DOHH2 (cell line): ENCODE measurements at regions not wholly inside any gene's neighbourhood (a gene's known extent, or its start where the extent isn't known, plus 50 kb on each side); places are given as distances from the start of the nearest gene placed in this dataset.

Experiments
- H3F3A ChIP-seq: fragments of 200-600 bp; sonication (generic), shearing (Covaris generic); 2 replicates; pipeline ENCODE4 v1.6.0; 2016; ENCODE audit warnings: antibody characterized with exemption, mild to moderate bottlenecking; ENCODE audit not compliant: control insufficient read depth, insufficient read depth
- H3K27ac ChIP-seq: fragments of 200-600 bp; sonication (generic); 2 replicates; pipeline ENCODE4 v1.5.1; 2014; ENCODE audit warnings: low read depth, mild to moderate bottlenecking, low read length, moderate library complexity
- H3K27me3 ChIP-seq: fragments of 200-600 bp; sonication (generic); 2 replicates; pipeline ENCODE4 v1.6.1; 2014; ENCODE audit warnings: mild to moderate bottlenecking, low read length, mixed read lengths; ENCODE audit not compliant: control insufficient read depth
- H3K36me3 ChIP-seq: fragments of 200-600 bp; sonication (generic); 2 replicates; pipeline ENCODE4 v1.6.1; 2014; ENCODE audit warnings: mild to moderate bottlenecking, low read length, moderate library complexity, mixed read lengths; ENCODE audit not compliant: control insufficient read depth
- H3K4me1 ChIP-seq: fragments of 200-600 bp; sonication (generic); 2 replicates; pipeline ENCODE4 v1.6.1; 2014; ENCODE audit warnings: mild to moderate bottlenecking, low read length, mixed read lengths; ENCODE audit not compliant: control insufficient read depth
- H3K4me2 ChIP-seq: fragments of 200-600 bp; sonication (generic); 2 replicates; pipeline ENCODE4 v1.6.0; 2014; ENCODE audit warnings: mild to moderate bottlenecking, low read length, moderate library complexity
- H3K4me3 ChIP-seq: fragments of 200-600 bp; sonication (generic); 2 replicates; pipeline ENCODE4 v1.5.1; 2014; ENCODE audit warnings: mild to moderate bottlenecking, low read length, mixed read lengths
- H3K79me2 ChIP-seq: fragments of 200-600 bp; sonication (generic); 2 replicates; pipeline ENCODE4 v1.6.1; 2014; ENCODE audit warnings: mild to moderate bottlenecking, low read length, mixed read lengths; ENCODE audit not compliant: control insufficient read depth
- H3K9me2 ChIP-seq: fragments of 200-600 bp; sonication (generic); replicated peaks from 2 replicates; pipeline ENCODE4 v1.6.1; 2014; ENCODE audit warnings: mild to moderate bottlenecking, low read length, mixed read lengths; ENCODE audit not compliant: control insufficient read depth
- H3K9me3 ChIP-seq: fragments of 200-600 bp; sonication (generic); 2 replicates; pipeline ENCODE4 v1.6.1; 2014; ENCODE audit warnings: antibody characterized with exemption, low read length, mixed read lengths; ENCODE audit not compliant: control insufficient read depth, insufficient read depth
- H4K20me1 ChIP-seq: fragments of 200-600 bp; sonication (generic); 2 replicates; pipeline ENCODE4 v1.6.0; 2014; ENCODE audit warnings: low read depth, mild to moderate bottlenecking, antibody characterized with exemption, low read length, moderate library complexity; ENCODE audit not compliant: control insufficient read depth, insufficient read depth
- EZH2phosphoT487 ChIP-seq: fragments of 200-600 bp; sonication (generic); IDR thresholded peaks from 2 replicates; pipeline ENCODE4 v1.6.1; 2017; ENCODE audit warnings: borderline replicate concordance, mild to moderate bottlenecking, antibody characterized with exemption, low read length, moderate library complexity, mixed read lengths
- TF ChIP-seq, protein P1 (sequence below): fragments of 200-600 bp; sonication (generic); IDR thresholded peaks from one replicate; pipeline ENCODE4 v1.5.1; 2014; ENCODE audit warnings: antibody characterized with exemption, mild to moderate bottlenecking, low read depth, low read length; ENCODE audit not compliant: poor library complexity, severe bottlenecking

DNA sequence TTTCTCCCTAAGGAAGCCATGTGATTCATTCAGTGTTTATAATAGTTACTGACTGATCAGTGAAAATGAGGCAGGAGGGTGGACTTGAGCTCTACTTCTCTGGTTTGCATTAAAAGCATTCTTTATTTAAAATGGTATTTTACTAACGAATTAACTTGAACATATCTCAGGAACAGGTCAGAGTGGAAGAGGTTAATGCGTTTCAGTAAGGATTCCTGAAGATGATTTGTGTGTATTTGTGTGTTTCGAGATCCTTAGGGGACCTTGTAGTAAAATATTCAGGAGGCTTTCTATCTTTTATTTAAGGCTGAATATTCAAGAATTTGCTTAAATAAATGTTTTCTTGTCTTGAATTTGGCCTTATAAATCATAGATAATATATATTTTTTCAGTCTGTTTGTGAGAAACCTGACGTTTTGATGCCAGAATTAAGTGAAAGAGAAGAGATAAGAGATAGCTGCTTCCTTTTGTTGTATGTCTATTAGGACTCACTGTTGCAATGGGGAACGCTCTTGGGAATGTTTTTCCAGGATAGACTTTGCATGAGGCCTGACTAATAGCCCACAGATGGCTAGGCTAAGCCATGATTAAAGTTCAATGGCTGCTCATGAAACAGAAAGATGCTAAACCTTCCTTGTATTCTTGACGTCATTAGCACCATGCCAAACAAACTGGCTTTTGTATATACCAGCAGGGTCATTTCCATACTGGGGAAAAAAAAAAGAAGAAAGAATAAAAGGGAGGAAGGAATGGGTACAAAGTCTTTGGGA is 93.8 kb upstream of the MTPN start:
- TF ChIP-seq, protein P1, sequence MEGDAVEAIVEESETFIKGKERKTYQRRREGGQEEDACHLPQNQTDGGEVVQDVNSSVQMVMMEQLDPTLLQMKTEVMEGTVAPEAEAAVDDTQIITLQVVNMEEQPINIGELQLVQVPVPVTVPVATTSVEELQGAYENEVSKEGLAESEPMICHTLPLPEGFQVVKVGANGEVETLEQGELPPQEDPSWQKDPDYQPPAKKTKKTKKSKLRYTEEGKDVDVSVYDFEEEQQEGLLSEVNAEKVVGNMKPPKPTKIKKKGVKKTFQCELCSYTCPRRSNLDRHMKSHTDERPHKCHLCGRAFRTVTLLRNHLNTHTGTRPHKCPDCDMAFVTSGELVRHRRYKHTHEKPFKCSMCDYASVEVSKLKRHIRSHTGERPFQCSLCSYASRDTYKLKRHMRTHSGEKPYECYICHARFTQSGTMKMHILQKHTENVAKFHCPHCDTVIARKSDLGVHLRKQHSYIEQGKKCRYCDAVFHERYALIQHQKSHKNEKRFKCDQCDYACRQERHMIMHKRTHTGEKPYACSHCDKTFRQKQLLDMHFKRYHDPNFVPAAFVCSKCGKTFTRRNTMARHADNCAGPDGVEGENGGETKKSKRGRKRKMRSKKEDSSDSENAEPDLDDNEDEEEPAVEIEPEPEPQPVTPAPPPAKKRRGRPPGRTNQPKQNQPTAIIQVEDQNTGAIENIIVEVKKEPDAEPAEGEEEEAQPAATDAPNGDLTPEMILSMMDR, result no peak
- no peak for TF ChIP-seq EZH2phosphoT487
- no peak overlapping the region for H3K4me2 ChIP-seq
- no peaks in the 10 kb centered on the region for H4K20me1 ChIP-seq

DNA sequence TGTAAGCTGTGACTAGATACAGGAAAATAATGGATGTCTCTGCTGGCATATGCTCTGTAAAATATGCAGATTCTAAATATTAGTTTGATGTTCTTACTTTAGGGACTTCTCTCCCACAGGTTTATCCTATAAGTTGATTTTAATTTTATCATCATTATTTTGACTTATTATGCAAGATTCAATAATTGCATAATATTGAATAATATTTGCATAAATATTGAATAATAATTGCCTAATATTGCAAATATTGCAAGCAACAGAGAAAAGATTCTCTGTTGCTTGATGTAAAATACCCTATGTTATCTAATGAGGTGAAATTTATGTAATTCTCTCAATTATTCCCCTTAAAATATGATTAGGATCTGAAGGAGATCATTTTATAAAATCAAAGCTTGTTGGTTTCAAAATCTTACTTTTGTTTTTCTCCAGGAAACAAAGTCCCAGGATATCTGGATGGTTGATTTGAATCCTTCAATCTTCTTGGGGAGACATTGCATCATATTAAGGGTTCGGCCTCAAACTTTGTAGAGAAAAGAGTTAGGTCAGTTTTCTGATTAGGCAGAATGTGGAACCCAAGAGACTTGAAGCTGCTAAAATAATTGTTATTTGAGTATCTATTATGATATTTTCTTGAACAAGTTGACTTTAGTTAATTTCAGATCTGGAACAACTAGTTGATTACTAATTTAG is 92.8 kb upstream of the MTPN start:
- no peak for TF ChIP-seq EZH2phosphoT487
- TF ChIP-seq, protein P1, result no peak
- H3K27ac ChIP-seq, result no peak overlapping the region
- H3K9me3 ChIP-seq, result no peaks in the 10 kb centered on the region
- no peaks in the 10 kb centered on the region for H3K4me1 ChIP-seq
- H3K36me3 ChIP-seq, result no peaks in the 10 kb centered on the region
- H4K20me1 ChIP-seq, result no peaks in the 10 kb centered on the region
- H3K4me2 ChIP-seq, result no peak overlapping the region
- no peaks in the 10 kb centered on the region for H3K9me2 ChIP-seq
- H3K4me3 ChIP-seq, result no peak overlapping the region
- H3K27me3 ChIP-seq, result no peaks in the 10 kb centered on the region
- H3K79me2 ChIP-seq, result no peaks in the 10 kb centered on the region
- no peaks in the 10 kb centered on the region for H3F3A ChIP-seq

More for the DNA sequence above, 93.8 kb upstream of the MTPN start:
- Histone ChIP-seq H3K9me3 (no peaks in the 10 kb centered on the region), H3K36me3 (no peaks in the 10 kb centered on the region), H3K4me3 (no peak overlapping the region), H3K79me2 (no peaks in the 10 kb centered on the region), H3K9me2 (no peaks in the 10 kb centered on the region), H3K27me3 (no peaks in the 10 kb centered on the region), H3K4me1 (no peaks in the 10 kb centered on the region), H3K27ac (no peak overlapping the region), H3F3A (no peaks in the 10 kb centered on the region)

DNA sequence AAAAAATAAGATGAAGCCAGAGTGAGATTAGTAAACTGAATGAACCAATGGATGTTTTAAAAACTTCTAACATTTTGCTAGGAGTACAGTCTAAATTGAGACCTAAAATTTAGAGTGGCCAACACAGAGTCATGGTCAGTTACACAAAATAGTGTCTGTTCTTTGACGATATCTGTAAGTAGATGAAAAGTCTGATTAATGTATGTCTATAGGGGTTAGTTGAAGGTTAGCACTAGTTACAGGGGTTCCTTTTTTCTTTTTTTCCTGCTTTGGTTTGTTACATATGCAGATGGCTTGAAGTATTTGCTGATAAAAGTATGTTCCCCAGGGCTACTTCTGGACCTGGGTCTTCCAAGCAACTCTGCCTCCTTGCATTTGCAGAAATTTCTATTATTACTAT is 90.1 kb upstream of the MTPN start:
- H3K79me2 ChIP-seq, result no peaks in the 10 kb centered on the region
- H3K27ac ChIP-seq, result no peak overlapping the region
- H3K9me2 ChIP-seq, result no peaks in the 10 kb centered on the region
- no peak overlapping the region for H3K4me3 ChIP-seq
- no peaks in the 10 kb centered on the region for H3F3A ChIP-seq
- no peaks in the 10 kb centered on the region for H3K36me3 ChIP-seq
- no peak overlapping the region for H3K4me2 ChIP-seq
- H3K27me3 ChIP-seq, result no peaks in the 10 kb centered on the region
- H3K9me3 ChIP-seq, result no peaks in the 10 kb centered on the region
- H4K20me1 ChIP-seq, result no peaks in the 10 kb centered on the region
- H3K4me1 ChIP-seq, result no peaks in the 10 kb centered on the region
- no peak for TF ChIP-seq EZH2phosphoT487
- TF ChIP-seq, protein P1, result no peak
